Spinal cord (tissue), 9 donors: ENCODE measurements at regions not wholly inside any gene's neighbourhood (a gene's known extent, or its start where the extent isn't known, plus 50 kb on each side); places are given as distances from the start of the nearest gene placed in this dataset.
"Not testable (repeated sequence)": the region's sequence is repeated elsewhere in the genome, so short reads cannot be mapped to it uniquely, and the experiment has no call there.

Experiments
- DNase-seq, 6 donors: peaks; one replicate each; pipeline versions ENCODE4 v3.0.0 to v3.0.0-alpha.2; 2013 to 2015; ENCODE audit warnings: low spot score in 6 of 6, low read depth in 4 of 6
- H3K27ac ChIP-seq: one replicate; pipeline ENCODE4 v1.5.1; 2013; ENCODE audit warnings: low read depth, low read length, control low read depth
- H3K27me3 ChIP-seq: one replicate; pipeline ENCODE4 v1.6.1; 2013; ENCODE audit warnings: low read length; ENCODE audit not compliant: control insufficient read depth, insufficient read depth
- H3K36me3 ChIP-seq: one replicate; pipeline ENCODE4 v1.6.1; 2013; ENCODE audit warnings: low read length; ENCODE audit not compliant: control insufficient read depth, insufficient read depth
- H3K4me1 ChIP-seq: one replicate; pipeline ENCODE4 v1.6.1; 2013; ENCODE audit warnings: low read length; ENCODE audit not compliant: control insufficient read depth, insufficient read depth
- H3K4me3 ChIP-seq: one replicate; pipeline ENCODE4 v1.5.1; 2013; ENCODE audit warnings: low read depth, low read length, control low read depth
- H3K9me3 ChIP-seq: one replicate; pipeline ENCODE4 v1.6.1; 2013; ENCODE audit warnings: low read length; ENCODE audit not compliant: control insufficient read depth, insufficient read depth
- WGBS: methylation state at CpG from one replicate; pipeline ENCODE4 v1.1.5; 2013; ENCODE audit warnings: missing lambda C conversion rate; ENCODE audit not compliant: insufficient coverage; 5-methylcytosine and 5-hydroxymethylcytosine counted together
- donor health status: healthy.

- H3K27me3 ChIP-seq = peaks cover 25% of the 10 kb centered on the region
- WGBS = 52% methylated on average over 10 of the region's 18 CpGs
- H3K4me3 ChIP-seq, H3K36me3 ChIP-seq, H3K4me1 ChIP-seq, H3K9me3 ChIP-seq, H3K27ac ChIP-seq: not testable (repeated sequence)
- DNase-seq = peak in 2 of 6 donors; percentile 1 to 61
These were observed 54.6 kb upstream of the CEACAM21 start for GRCh38 chr19:41521138-41521930.

- peak in 2 of 6 donors; percentile 31 to 63 for DNase-seq
- H3K36me3 ChIP-seq = no peaks in the 10 kb centered on the region
- peaks cover 24% of the 10 kb centered on the region for H3K27me3 ChIP-seq
- no peak overlapping the region for H3K27ac ChIP-seq
- H3K4me3 ChIP-seq = no peak overlapping the region
- H3K9me3 ChIP-seq = no peaks in the 10 kb centered on the region
- no peaks in the 10 kb centered on the region for H3K4me1 ChIP-seq
- under 1% methylated on average over 53 of the region's 58 CpGs for WGBS
These were observed 53.9 kb upstream of the CEACAM21 start for GRCh38 chr19:41521931-41522555.

- H3K27me3 ChIP-seq = peaks cover 16% of the 10 kb centered on the region
- no peaks in the 10 kb centered on the region for H3K9me3 ChIP-seq
- H3K27ac ChIP-seq = no peak overlapping the region
- H3K4me3 ChIP-seq = no peak overlapping the region
- DNase-seq = no peak
- no peaks in the 10 kb centered on the region for H3K36me3 ChIP-seq
- whole genome bisulfite sequencing = no CpG with 5 or more reads among the region's 1 CpG
- no peaks in the 10 kb centered on the region for H3K4me1 ChIP-seq
These were observed 50.0 kb upstream of the CEACAM21 start for GRCh38 chr19:41525989-41526388.
